ENCODE measurements at regions not wholly inside any gene's neighbourhood (a gene's known extent, or its start where the extent isn't known, plus 50 kb on each side); places are given as distances from the start of the nearest gene placed in this dataset.

DNA sequence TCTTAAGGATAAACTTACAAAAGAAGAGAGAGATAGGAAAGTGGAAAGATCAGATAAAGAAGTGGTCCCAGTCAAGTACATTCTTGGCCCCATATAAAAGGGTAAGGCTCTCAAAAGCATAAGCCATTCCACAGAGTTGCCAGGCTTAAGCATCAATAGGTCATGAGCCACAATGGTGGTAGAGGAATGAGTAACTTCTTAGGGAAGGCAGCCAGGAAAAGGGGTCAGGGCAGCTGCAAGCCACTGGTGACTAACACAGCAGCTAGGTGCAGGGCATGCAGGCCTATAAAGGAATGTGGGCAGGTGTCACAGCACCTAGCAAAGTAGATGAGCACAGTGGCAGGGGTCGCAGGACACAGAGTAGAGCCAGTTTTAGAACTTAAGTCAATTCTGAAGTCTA lies 302.6 kb upstream of the FAT3 start (continued):
- TF ChIP-seq, protein P1, sequence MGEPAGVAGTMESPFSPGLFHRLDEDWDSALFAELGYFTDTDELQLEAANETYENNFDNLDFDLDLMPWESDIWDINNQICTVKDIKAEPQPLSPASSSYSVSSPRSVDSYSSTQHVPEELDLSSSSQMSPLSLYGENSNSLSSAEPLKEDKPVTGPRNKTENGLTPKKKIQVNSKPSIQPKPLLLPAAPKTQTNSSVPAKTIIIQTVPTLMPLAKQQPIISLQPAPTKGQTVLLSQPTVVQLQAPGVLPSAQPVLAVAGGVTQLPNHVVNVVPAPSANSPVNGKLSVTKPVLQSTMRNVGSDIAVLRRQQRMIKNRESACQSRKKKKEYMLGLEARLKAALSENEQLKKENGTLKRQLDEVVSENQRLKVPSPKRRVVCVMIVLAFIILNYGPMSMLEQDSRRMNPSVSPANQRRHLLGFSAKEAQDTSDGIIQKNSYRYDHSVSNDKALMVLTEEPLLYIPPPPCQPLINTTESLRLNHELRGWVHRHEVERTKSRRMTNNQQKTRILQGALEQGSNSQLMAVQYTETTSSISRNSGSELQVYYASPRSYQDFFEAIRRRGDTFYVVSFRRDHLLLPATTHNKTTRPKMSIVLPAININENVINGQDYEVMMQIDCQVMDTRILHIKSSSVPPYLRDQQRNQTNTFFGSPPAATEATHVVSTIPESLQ (CRISPR knock-in tag; IDR thresholded peaks at IDR 0.05): no peak
- TF ChIP-seq TEAD4 (CRISPR knock-in tag; IDR thresholded peaks at IDR 0.05): no peak

DNA sequence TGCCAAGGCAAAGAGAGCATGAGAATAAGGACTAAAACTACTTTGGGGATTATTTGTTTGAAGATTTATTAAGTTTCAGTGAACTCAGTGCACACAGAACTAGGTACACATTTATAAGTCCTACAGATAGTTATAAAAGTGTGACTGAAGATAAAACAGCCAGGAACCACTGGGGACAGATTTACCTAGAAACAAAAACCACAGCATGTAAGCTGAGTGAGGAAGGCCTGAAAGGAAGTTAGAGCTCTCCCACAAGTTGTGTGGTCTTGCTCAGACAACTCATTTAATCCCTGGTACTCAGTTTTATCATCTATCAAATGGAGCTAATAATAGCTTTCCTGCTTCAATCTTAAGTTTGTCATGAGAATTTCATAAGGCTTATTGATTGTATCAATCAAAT lies 311.2 kb upstream of the FAT3 start:
- Mint-ChIP-seq H3K9me3 (0 out of 2 replicates have a peak, but pooled peaks cover 3% of the 10 kb centered on the region), H3K27me3 (ENCODE audit: low read depth) (no peaks in the 10 kb centered on the region), H3K27ac (no peak overlapping the region), H3K4me1 (no peaks in the 10 kb centered on the region), H3K36me3 (no peaks in the 10 kb centered on the region), H3K4me3 (no peak overlapping the region)
- ChIA-PET POLR2A (no interaction called here), CTCF (no interaction called here)
- no peak for ATAC-seq
- no peak for DNase-seq (ENCODE audit: low spot score)
- no peak for TF ChIP-seq TP53 (CRISPR knock-in tag; IDR thresholded peaks at IDR 0.05)
- TF ChIP-seq RORB (CRISPR knock-in tag; IDR thresholded peaks at IDR 0.05): no peak
- TF ChIP-seq NR2C2 (CRISPR knock-in tag; IDR thresholded peaks at IDR 0.05): no peak
- TF ChIP-seq KAT7 (CRISPR knock-in tag; IDR thresholded peaks at IDR 0.05; ENCODE audit: borderline replicate concordance): no peak
- TF ChIP-seq ZNF396 (CRISPR knock-in tag; IDR thresholded peaks at IDR 0.05; ENCODE audit: borderline replicate concordance): no peak
- TF ChIP-seq, protein P2, sequence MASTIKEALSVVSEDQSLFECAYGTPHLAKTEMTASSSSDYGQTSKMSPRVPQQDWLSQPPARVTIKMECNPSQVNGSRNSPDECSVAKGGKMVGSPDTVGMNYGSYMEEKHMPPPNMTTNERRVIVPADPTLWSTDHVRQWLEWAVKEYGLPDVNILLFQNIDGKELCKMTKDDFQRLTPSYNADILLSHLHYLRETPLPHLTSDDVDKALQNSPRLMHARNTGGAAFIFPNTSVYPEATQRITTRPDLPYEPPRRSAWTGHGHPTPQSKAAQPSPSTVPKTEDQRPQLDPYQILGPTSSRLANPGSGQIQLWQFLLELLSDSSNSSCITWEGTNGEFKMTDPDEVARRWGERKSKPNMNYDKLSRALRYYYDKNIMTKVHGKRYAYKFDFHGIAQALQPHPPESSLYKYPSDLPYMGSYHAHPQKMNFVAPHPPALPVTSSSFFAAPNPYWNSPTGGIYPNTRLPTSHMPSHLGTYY (CRISPR knock-in tag; IDR thresholded peaks at IDR 0.05): no peak
- TF ChIP-seq ELF4 (CRISPR knock-in tag; IDR thresholded peaks at IDR 0.05; ENCODE audit: low read depth): no peak
- TF ChIP-seq FOXJ3 (CRISPR knock-in tag; IDR thresholded peaks at IDR 0.05; ENCODE audit: borderline replicate concordance): no peak
- TF ChIP-seq, protein P3, sequence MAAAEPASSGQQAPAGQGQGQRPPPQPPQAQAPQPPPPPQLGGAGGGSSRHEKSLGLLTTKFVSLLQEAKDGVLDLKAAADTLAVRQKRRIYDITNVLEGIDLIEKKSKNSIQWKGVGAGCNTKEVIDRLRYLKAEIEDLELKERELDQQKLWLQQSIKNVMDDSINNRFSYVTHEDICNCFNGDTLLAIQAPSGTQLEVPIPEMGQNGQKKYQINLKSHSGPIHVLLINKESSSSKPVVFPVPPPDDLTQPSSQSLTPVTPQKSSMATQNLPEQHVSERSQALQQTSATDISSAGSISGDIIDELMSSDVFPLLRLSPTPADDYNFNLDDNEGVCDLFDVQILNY (CRISPR knock-in tag; IDR thresholded peaks at IDR 0.05): no peak
- no peak for TF ChIP-seq MAX (CRISPR knock-in tag; IDR thresholded peaks at IDR 0.05)
- TF ChIP-seq, protein P4, sequence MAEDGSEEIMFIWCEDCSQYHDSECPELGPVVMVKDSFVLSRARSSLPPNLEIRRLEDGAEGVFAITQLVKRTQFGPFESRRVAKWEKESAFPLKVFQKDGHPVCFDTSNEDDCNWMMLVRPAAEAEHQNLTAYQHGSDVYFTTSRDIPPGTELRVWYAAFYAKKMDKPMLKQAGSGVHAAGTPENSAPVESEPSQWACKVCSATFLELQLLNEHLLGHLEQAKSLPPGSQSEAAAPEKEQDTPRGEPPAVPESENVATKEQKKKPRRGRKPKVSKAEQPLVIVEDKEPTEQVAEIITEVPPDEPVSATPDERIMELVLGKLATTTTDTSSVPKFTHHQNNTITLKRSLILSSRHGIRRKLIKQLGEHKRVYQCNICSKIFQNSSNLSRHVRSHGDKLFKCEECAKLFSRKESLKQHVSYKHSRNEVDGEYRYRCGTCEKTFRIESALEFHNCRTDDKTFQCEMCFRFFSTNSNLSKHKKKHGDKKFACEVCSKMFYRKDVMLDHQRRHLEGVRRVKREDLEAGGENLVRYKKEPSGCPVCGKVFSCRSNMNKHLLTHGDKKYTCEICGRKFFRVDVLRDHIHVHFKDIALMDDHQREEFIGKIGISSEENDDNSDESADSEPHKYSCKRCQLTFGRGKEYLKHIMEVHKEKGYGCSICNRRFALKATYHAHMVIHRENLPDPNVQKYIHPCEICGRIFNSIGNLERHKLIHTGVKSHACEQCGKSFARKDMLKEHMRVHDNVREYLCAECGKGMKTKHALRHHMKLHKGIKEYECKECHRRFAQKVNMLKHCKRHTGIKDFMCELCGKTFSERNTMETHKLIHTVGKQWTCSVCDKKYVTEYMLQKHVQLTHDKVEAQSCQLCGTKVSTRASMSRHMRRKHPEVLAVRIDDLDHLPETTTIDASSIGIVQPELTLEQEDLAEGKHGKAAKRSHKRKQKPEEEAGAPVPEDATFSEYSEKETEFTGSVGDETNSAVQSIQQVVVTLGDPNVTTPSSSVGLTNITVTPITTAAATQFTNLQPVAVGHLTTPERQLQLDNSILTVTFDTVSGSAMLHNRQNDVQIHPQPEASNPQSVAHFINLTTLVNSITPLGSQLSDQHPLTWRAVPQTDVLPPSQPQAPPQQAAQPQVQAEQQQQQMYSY (CRISPR knock-in tag; IDR thresholded peaks at IDR 0.05): no peak
- TF ChIP-seq MLX (CRISPR knock-in tag; IDR thresholded peaks at IDR 0.05): no peak
- TF ChIP-seq, protein P5, sequence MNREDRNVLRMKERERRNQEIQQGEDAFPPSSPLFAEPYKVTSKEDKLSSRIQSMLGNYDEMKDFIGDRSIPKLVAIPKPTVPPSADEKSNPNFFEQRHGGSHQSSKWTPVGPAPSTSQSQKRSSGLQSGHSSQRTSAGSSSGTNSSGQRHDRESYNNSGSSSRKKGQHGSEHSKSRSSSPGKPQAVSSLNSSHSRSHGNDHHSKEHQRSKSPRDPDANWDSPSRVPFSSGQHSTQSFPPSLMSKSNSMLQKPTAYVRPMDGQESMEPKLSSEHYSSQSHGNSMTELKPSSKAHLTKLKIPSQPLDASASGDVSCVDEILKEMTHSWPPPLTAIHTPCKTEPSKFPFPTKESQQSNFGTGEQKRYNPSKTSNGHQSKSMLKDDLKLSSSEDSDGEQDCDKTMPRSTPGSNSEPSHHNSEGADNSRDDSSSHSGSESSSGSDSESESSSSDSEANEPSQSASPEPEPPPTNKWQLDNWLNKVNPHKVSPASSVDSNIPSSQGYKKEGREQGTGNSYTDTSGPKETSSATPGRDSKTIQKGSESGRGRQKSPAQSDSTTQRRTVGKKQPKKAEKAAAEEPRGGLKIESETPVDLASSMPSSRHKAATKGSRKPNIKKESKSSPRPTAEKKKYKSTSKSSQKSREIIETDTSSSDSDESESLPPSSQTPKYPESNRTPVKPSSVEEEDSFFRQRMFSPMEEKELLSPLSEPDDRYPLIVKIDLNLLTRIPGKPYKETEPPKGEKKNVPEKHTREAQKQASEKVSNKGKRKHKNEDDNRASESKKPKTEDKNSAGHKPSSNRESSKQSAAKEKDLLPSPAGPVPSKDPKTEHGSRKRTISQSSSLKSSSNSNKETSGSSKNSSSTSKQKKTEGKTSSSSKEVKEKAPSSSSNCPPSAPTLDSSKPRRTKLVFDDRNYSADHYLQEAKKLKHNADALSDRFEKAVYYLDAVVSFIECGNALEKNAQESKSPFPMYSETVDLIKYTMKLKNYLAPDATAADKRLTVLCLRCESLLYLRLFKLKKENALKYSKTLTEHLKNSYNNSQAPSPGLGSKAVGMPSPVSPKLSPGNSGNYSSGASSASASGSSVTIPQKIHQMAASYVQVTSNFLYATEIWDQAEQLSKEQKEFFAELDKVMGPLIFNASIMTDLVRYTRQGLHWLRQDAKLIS (CRISPR knock-in tag; IDR thresholded peaks at IDR 0.05; ENCODE audit: borderline replicate concordance): no peak
- no peak for TF ChIP-seq CREM (CRISPR knock-in tag; IDR thresholded peaks at IDR 0.05)
- no peak for TF ChIP-seq ZNF281 (CRISPR knock-in tag; IDR thresholded peaks at IDR 0.05)
- no peak for TF ChIP-seq ZNF425 (CRISPR knock-in tag; conservative IDR thresholded peaks at IDR 0.05)
- no peak for TF ChIP-seq GTF2I (CRISPR knock-in tag; conservative IDR thresholded peaks at IDR 0.05)
